KMS-11 (cell line): ENCODE measurements at regions not wholly inside any gene's neighbourhood (a gene's known extent, or its start where the extent isn't known, plus 50 kb on each side); places are given as distances from the start of the nearest gene placed in this dataset.

ENCODE experiments used
- H2AFZ ChIP-seq: fragments of 200-600 bp; sonication (generic); 2 replicates; pipeline ENCODE4 v1.6.1; 2016; ENCODE audit warnings: antibody characterized with exemption, mixed run types, low read depth
- H3K27ac ChIP-seq: fragments of 200-600 bp; sonication (generic); 2 replicates; pipeline ENCODE4 v1.6.1; 2016; ENCODE audit warnings: mild to moderate bottlenecking, mixed run types
- H3K27me3 ChIP-seq: fragments of 200-600 bp; sonication (generic); 2 replicates; pipeline ENCODE4 v1.6.1; 2017; ENCODE audit warnings: mild to moderate bottlenecking, low read depth, mixed run types, moderate library complexity; ENCODE audit not compliant: insufficient read depth
- H3K36me3 ChIP-seq: fragments of 200-600 bp; sonication (generic); 2 replicates; pipeline ENCODE4 v1.6.1; 2017; ENCODE audit warnings: mild to moderate bottlenecking, mixed run types; ENCODE audit not compliant: insufficient read depth
- H3K4me1 ChIP-seq: fragments of 200-600 bp; sonication (generic); 2 replicates; pipeline ENCODE4 v1.6.1; 2016; ENCODE audit warnings: mild to moderate bottlenecking, low read depth, mixed run types; ENCODE audit not compliant: poor library complexity, severe bottlenecking
- H3K4me2 ChIP-seq: fragments of 200-600 bp; sonication (generic); 2 replicates; pipeline ENCODE4 v1.7.0; 2016; ENCODE audit warnings: mild to moderate bottlenecking, mixed run types
- H3K4me3 ChIP-seq: fragments of 200-600 bp; sonication (generic); IDR thresholded peaks from 2 replicates; pipeline ENCODE4 v1.6.1; 2017; ENCODE audit warnings: low read depth, low read length, mixed read lengths; ENCODE audit not compliant: insufficient read depth
- H3K79me2 ChIP-seq: fragments of 200-600 bp; sonication (generic); 2 replicates; pipeline ENCODE4 v1.6.1; 2016; ENCODE audit warnings: low read depth, mixed run types; ENCODE audit not compliant: insufficient read depth
- H3K9ac ChIP-seq: fragments of 200-600 bp; sonication (generic); 2 replicates; pipeline ENCODE4 v1.6.1; 2016; ENCODE audit warnings: mild to moderate bottlenecking, mixed run types
- H4K20me1 ChIP-seq: fragments of 200-600 bp; sonication (generic); 2 replicates; pipeline ENCODE4 v1.6.1; 2016; ENCODE audit warnings: mild to moderate bottlenecking, mixed run types; ENCODE audit not compliant: insufficient read depth
- TF ChIP-seq, protein P1 (sequence below): fragments of 200-600 bp; sonication (generic); conservative IDR thresholded peaks from 2 replicates; pipeline ENCODE4 v1.6.1; 2017; ENCODE audit warnings: low read depth, mild to moderate bottlenecking, antibody characterized with exemption, low read length, moderate library complexity, mixed read lengths

DNA sequence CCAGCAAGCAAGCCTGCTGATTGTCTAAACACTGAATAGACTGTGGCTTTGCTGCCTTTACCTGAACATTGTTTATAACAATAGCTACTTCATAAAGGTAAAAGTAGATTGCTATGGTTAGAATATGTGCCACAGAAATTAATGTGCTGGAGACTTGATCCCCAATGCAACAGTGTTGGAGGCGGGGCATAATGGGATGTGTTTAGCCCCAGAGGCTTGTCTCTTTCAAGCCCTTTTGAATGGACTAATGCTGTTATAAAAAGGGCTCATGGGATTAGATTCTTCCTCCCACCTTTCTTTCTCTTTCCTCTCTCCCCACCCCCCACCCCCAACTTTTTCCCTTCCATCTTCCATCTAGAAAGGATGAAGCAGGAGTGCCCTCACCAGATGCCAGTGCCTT, 80.2 kb upstream of the PPP2R5A start:
- TF ChIP-seq, protein P1, sequence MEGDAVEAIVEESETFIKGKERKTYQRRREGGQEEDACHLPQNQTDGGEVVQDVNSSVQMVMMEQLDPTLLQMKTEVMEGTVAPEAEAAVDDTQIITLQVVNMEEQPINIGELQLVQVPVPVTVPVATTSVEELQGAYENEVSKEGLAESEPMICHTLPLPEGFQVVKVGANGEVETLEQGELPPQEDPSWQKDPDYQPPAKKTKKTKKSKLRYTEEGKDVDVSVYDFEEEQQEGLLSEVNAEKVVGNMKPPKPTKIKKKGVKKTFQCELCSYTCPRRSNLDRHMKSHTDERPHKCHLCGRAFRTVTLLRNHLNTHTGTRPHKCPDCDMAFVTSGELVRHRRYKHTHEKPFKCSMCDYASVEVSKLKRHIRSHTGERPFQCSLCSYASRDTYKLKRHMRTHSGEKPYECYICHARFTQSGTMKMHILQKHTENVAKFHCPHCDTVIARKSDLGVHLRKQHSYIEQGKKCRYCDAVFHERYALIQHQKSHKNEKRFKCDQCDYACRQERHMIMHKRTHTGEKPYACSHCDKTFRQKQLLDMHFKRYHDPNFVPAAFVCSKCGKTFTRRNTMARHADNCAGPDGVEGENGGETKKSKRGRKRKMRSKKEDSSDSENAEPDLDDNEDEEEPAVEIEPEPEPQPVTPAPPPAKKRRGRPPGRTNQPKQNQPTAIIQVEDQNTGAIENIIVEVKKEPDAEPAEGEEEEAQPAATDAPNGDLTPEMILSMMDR, result no peak
- Histone ChIP-seq H3K4me1 (no peaks in the 10 kb centered on the region), H3K4me3 (no peak overlapping the region), H3K9ac (no peak overlapping the region), H2AFZ (no peak overlapping the region), H4K20me1 (no peaks in the 10 kb centered on the region), H3K36me3 (no peaks in the 10 kb centered on the region), H3K4me2 (no peak overlapping the region), H3K79me2 (no peaks in the 10 kb centered on the region), H3K27ac (no peak overlapping the region), H3K27me3 (no peaks in the 10 kb centered on the region)

DNA sequence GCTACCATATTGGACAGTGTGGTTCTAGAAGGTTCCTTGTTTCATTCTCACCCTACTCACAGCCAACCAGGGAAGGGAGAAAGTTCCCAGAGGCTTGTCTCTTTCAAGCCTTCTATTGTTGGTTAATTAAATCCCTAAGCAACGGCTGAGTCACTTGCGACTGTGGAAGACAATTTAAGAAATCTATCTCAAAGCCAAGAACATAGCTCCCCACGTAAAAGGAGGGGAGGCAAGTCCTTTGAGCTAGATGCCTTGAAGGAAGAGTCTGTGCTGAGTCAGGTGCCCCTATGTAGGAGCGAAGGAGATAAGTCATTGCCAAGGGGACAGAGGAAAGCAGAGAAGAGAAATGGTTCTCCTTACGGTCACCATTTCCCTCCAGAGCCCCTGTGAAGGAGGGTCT, 79.4 kb upstream of the PPP2R5A start:
- H3K27me3 ChIP-seq, result no peaks in the 10 kb centered on the region
- no peaks in the 10 kb centered on the region for H3K79me2 ChIP-seq
- H3K4me2 ChIP-seq, result no peak overlapping the region
- H3K27ac ChIP-seq, result no peak overlapping the region
- H3K4me3 ChIP-seq, result no peak overlapping the region
- H4K20me1 ChIP-seq, result no peaks in the 10 kb centered on the region
- no peaks in the 10 kb centered on the region for H3K36me3 ChIP-seq
- H2AFZ ChIP-seq, result no peak overlapping the region
- H3K9ac ChIP-seq, result no peak overlapping the region
- TF ChIP-seq, protein P1, result no peak
- no peaks in the 10 kb centered on the region for H3K4me1 ChIP-seq

DNA sequence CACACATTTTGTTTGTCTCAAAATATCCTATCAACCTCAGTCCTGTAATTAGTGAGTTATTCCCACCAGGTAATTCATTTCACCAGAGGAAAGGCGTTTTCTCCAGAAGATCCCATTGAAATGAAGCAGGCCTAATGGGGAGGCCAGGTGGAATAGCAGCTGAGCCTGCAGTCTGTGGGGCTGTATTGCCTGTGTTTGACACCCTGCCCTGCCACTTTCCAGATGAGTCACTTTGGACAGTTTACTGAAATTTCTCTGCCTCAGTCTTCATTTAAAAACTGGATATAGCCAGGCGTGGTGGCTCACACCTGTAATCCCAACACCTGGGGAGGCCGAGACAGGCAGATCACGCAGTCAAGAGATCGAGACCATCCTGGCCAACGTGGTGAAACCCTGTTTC, 78.1 kb upstream of the PPP2R5A start:
- Histone ChIP-seq H3K9ac (no peak overlapping the region), H3K27me3 (no peaks in the 10 kb centered on the region), H3K36me3 (no peaks in the 10 kb centered on the region), H4K20me1 (no peaks in the 10 kb centered on the region), H3K27ac (no peak overlapping the region), H3K4me1 (no peaks in the 10 kb centered on the region), H2AFZ (no peak overlapping the region), H3K4me2 (no peak overlapping the region), H3K79me2 (no peaks in the 10 kb centered on the region), H3K4me3 (no peak overlapping the region)
- TF ChIP-seq, protein P1, result no peak

DNA sequence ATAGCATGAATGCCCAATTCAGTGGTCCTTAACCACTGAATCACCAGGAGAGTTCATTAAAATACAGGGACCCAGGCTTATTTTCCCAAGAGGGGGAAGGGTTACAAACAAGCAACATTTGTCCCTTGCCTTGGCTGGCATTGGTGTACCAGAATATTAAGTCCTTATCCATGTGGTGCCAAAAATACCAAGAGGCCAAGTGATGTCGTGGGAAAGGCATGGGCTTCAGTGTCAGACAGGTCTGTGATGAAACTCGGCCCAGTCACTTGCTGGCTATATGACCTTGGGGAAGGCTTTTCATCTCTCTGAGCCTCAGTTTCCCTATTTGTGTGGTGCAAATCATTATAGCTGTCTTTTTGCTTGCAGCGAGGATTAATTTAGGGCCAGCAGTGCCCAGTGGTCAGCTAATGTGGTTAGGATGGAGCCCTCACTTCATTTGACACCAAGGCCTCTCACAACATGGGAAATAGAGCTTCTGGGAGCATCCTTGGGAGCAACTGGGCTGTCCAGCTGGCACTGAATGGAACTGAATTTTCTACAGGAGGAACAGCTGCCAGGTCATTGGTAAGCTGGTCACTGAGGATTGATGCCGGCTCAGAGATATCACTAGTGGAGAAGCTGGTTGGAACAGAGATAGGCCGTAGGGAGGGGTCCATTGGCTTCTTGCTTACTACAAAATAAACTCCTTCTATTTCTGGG, 77.2 kb upstream of the PPP2R5A start:
- H3K4me1 ChIP-seq, result no peaks in the 10 kb centered on the region
- H2AFZ ChIP-seq, result no peak overlapping the region
- H3K9ac ChIP-seq, result no peak overlapping the region
- H3K4me3 ChIP-seq, result no peak overlapping the region
- H4K20me1 ChIP-seq, result no peaks in the 10 kb centered on the region
- no peaks in the 10 kb centered on the region for H3K36me3 ChIP-seq
- H3K27ac ChIP-seq, result no peak overlapping the region
- H3K4me2 ChIP-seq, result no peak overlapping the region
- TF ChIP-seq, protein P1, result no peak
- no peaks in the 10 kb centered on the region for H3K27me3 ChIP-seq
- H3K79me2 ChIP-seq, result no peaks in the 10 kb centered on the region
